Lung (tissue), 11 donors: ENCODE measurements at regions not wholly inside any gene's neighbourhood (a gene's known extent, or its start where the extent isn't known, plus 50 kb on each side); places are given as distances from the start of the nearest gene placed in this dataset.

Source experiments
- ATAC-seq: fragments of 200-7000 bp; cut with Tn5 transposase; one replicate; pipeline ENCODE4 v1.9.1; 2020; ENCODE audit warnings: moderate number of reproducible peaks; ENCODE audit not compliant: insufficient read depth, low FRiP score
- DNase-seq, 3 donors: peaks; one replicate each; pipeline ENCODE4 v3.0.0-alpha.2; 2013 to 2017
- H3K27ac ChIP-seq, 2 donors: one replicate each; pipeline ENCODE4 v1.5.1; 2013; ENCODE audit warnings: mild to moderate bottlenecking in 2 of 2, moderate library complexity in 2 of 2, control low read depth in 1 of 2, inconsistent platforms in 1 of 2, low read depth in 1 of 2, low read length in 1 of 2
- H3K27me3 ChIP-seq, 3 donors: one replicate each; pipeline ENCODE4 v1.5.1; 2013; ENCODE audit warnings: low read length in 2 of 3; ENCODE audit not compliant: control insufficient read depth in 3 of 3, insufficient read depth in 3 of 3
- H3K36me3 ChIP-seq, 4 donors: one replicate each; pipeline ENCODE4 v1.5.1; 2013; ENCODE audit warnings: low read length in 4 of 4, mild to moderate bottlenecking in 1 of 4, moderate library complexity in 1 of 4; ENCODE audit not compliant: control insufficient read depth in 4 of 4, insufficient read depth in 4 of 4
- H3K4me1 ChIP-seq, 5 donors: one replicate each; pipeline ENCODE4 v1.5.1; 2013; ENCODE audit warnings: low read length in 5 of 5, mild to moderate bottlenecking in 2 of 5, moderate library complexity in 1 of 5; ENCODE audit not compliant: control insufficient read depth in 5 of 5, insufficient read depth in 5 of 5
- H3K4me3 ChIP-seq: one replicate; pipeline ENCODE4 v1.5.1; 2013; ENCODE audit warnings: mild to moderate bottlenecking, control low read depth, moderate library complexity
- H3K9ac ChIP-seq, 2 donors: one replicate each; pipeline ENCODE4 v1.5.1; 2013; ENCODE audit warnings: low read length in 2 of 2, control low read depth in 1 of 2; ENCODE audit not compliant: insufficient read depth in 1 of 2
- H3K9me3 ChIP-seq, 4 donors: one replicate each; pipeline ENCODE4 v1.5.1; 2013; ENCODE audit warnings: low read length in 3 of 4, mild to moderate bottlenecking in 1 of 4, moderate library complexity in 1 of 4; ENCODE audit not compliant: control insufficient read depth in 4 of 4, insufficient read depth in 3 of 4
- WGBS, 2 donors: extraction: QIAGEN DNeasy Blood & Tissue Kit; methylation state at CpG; one replicate each; pipeline ENCODE4 v1.1.7; 2013; 5-methylcytosine and 5-hydroxymethylcytosine counted together
- TF ChIP-seq, protein P1 (sequence below): IDR thresholded peaks from 2 replicates; pipeline ENCODE4 v1.5.1; 2012; ENCODE audit warnings: mild to moderate bottlenecking; ENCODE audit errors: control extremely low read depth, extremely low read depth
- donor health status: control.
- donor health status: control.
- donor health status: Bipolar disorder and iron deficiency.
- donor health status: healthy.
- donor health status: DM: yes; HTN: yes; CAD: no.

DNA sequence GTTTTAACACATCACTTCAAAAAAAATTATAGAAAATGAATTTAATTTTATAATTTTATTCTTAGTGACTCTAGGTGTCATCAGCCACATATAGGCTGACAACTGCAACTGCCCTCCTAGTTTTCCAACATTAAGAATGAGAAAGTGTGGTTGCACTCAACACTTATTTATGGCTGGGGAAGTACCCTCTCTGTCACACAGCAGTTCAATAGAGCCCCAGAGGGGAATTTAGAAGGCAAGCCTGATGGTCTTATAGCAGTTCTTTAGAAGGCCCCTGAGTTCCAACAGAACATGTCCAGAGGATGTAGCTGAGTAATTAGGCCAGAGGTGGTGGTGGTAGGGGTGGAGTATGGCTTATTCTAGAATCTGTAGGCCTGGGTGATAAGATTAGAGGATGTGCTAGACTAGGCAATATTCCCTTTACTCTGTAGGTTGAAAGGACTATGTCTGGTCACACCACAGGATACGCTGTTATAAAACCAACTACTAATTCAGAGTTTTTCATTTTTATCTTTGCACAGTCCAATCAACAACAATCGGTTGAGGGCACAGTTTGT is 226.5 kb upstream of the CITED2 start:
- Histone ChIP-seq H3K27me3 (no peaks in the 10 kb centered on the region), H3K27ac (no peak overlapping the region), H3K9me3 (no peaks in the 10 kb centered on the region), H3K4me1 (peaks cover 0 to 19% (median 0%) of the 10 kb centered on the region in 5 donors), H3K9ac (no peak overlapping the region), H3K4me3 (no peak overlapping the region), H3K36me3 (no peaks in the 10 kb centered on the region)
- ATAC-seq (no peak), DNase-seq (no peak)
- WGBS, 2 donors: 92 to 96% methylated on average over 2 of the region's 2 CpGs
- TF ChIP-seq, protein P1, sequence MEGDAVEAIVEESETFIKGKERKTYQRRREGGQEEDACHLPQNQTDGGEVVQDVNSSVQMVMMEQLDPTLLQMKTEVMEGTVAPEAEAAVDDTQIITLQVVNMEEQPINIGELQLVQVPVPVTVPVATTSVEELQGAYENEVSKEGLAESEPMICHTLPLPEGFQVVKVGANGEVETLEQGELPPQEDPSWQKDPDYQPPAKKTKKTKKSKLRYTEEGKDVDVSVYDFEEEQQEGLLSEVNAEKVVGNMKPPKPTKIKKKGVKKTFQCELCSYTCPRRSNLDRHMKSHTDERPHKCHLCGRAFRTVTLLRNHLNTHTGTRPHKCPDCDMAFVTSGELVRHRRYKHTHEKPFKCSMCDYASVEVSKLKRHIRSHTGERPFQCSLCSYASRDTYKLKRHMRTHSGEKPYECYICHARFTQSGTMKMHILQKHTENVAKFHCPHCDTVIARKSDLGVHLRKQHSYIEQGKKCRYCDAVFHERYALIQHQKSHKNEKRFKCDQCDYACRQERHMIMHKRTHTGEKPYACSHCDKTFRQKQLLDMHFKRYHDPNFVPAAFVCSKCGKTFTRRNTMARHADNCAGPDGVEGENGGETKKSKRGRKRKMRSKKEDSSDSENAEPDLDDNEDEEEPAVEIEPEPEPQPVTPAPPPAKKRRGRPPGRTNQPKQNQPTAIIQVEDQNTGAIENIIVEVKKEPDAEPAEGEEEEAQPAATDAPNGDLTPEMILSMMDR: no peak

DNA sequence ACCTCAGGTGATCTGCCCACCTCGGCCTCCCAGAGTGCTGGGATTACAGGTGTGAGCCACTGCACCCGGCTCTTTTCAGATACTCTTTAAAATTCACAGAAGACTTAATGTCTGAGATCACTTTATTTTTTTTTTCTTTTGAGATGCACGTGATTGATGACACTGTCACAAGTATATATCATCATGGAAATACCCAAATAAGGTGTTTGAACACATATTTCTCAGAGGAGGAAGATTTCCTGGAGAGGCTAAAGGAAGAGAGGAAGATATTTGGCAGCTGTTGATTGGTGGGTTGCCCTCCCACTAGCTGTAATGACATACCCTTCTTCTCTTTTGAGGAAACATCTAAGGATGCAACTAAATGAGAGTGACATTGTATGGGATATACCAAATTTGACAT is 225.9 kb upstream of the CITED2 start:
- no peak overlapping the region for H3K4me3 ChIP-seq
- no peaks in the 10 kb centered on the region for H3K27me3 ChIP-seq
- DNase-seq: no peak
- TF ChIP-seq, protein P1: no peak
- H3K27ac ChIP-seq: no peak overlapping the region
- no peaks in the 10 kb centered on the region for H3K9me3 ChIP-seq
- H3K9ac ChIP-seq: no peak overlapping the region
- peaks cover 0 to 19% (median 0%) of the 10 kb centered on the region in 5 donors for H3K4me1 ChIP-seq
- WGBS, 2 donors: 90 to 94% methylated on average over 3 of the region's 3 CpGs
- no peak for ATAC-seq
- no peaks in the 10 kb centered on the region for H3K36me3 ChIP-seq

DNA sequence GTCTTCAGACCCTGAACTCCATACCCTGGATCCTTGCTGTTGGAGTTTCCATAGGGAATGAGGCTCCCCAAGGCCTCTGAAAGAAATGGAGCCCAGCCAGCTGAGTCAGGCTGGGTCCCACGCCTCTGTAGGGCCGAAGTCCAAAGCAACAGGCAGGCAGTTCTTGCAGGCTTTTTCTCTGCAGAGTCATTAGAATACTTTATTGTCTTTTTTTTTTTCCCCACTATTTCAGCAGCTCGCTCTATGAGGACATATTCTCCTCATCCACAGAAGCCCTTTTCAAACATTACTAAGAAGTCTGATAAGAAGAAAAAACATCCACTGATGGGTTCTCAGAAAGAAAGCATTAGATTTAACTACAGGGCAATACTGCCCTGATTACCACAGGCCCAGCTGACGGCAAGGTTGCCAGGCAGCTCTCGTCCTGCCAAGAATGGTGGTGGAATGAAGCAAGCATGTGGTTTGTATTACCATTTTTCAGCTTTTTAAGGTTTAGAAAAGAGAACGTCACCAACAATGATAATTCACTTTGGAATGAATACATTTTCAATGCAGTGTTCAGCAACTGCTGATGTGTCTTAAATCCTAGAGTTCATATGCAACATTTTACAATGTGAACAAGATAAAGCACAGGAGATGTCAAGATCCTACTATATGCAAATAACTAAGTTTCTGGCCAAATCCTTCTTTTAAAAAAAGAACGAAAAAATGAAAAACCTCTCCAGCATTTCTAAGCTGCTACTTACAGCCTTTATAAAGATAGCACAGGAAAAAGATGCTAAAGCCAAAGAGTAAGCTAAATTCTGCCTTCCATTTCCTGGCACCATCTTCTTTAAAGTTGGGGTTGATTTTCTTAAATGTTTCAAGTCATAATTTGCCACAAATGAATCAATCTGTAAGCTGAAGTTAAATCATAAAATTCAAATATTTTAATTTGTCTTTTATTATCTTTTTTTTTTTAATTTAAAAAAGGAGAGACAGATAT is 223.6 kb upstream of the CITED2 start:
- H3K4me1 ChIP-seq: peaks cover 0 to 19% (median 0%) of the 10 kb centered on the region in 5 donors
- no peak overlapping the region for H3K4me3 ChIP-seq
- 41 to 50% methylated on average over 7 of the region's 7 CpGs for WGBS, 2 donors

More for the DNA sequence above, 223.6 kb upstream of the CITED2 start:
- ATAC-seq (peak; percentile 74), DNase-seq (peak; percentile 81 to 93 (median 93))
- Histone ChIP-seq H3K9ac (no peak overlapping the region), H3K27ac (peak overlapping the region; percentile 37 to 80), H3K36me3 (no peaks in the 10 kb centered on the region), H3K9me3 (no peaks in the 10 kb centered on the region), H3K27me3 (no peaks in the 10 kb centered on the region)
- TF ChIP-seq, protein P1: no peak
